ENCODE measurements at regions not wholly inside any gene's neighbourhood (a gene's known extent, or its start where the extent isn't known, plus 50 kb on each side); places are given as distances from the start of the nearest gene placed in this dataset.

DNA sequence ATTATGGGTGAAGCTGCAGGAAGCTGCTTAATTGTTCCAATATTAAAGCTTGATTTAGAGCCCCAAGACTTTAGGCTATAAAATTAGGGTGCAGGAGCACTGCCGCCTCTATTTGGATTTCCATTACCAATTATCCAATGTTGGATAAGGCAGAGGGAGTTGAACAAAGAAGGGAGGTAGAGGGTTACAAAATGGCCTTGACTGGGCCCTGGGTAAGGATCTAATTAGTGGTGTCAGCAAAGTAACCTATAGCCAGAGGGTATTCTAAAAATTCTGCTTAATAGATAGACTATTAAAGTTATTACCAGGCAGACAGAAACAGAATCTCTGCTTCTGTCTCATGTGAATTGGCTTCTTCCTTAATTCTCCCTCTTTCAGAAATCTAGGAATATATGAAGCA, 50.3 kb upstream of the DPPA4 start (continued):
- TF ChIP-seq, protein P1, sequence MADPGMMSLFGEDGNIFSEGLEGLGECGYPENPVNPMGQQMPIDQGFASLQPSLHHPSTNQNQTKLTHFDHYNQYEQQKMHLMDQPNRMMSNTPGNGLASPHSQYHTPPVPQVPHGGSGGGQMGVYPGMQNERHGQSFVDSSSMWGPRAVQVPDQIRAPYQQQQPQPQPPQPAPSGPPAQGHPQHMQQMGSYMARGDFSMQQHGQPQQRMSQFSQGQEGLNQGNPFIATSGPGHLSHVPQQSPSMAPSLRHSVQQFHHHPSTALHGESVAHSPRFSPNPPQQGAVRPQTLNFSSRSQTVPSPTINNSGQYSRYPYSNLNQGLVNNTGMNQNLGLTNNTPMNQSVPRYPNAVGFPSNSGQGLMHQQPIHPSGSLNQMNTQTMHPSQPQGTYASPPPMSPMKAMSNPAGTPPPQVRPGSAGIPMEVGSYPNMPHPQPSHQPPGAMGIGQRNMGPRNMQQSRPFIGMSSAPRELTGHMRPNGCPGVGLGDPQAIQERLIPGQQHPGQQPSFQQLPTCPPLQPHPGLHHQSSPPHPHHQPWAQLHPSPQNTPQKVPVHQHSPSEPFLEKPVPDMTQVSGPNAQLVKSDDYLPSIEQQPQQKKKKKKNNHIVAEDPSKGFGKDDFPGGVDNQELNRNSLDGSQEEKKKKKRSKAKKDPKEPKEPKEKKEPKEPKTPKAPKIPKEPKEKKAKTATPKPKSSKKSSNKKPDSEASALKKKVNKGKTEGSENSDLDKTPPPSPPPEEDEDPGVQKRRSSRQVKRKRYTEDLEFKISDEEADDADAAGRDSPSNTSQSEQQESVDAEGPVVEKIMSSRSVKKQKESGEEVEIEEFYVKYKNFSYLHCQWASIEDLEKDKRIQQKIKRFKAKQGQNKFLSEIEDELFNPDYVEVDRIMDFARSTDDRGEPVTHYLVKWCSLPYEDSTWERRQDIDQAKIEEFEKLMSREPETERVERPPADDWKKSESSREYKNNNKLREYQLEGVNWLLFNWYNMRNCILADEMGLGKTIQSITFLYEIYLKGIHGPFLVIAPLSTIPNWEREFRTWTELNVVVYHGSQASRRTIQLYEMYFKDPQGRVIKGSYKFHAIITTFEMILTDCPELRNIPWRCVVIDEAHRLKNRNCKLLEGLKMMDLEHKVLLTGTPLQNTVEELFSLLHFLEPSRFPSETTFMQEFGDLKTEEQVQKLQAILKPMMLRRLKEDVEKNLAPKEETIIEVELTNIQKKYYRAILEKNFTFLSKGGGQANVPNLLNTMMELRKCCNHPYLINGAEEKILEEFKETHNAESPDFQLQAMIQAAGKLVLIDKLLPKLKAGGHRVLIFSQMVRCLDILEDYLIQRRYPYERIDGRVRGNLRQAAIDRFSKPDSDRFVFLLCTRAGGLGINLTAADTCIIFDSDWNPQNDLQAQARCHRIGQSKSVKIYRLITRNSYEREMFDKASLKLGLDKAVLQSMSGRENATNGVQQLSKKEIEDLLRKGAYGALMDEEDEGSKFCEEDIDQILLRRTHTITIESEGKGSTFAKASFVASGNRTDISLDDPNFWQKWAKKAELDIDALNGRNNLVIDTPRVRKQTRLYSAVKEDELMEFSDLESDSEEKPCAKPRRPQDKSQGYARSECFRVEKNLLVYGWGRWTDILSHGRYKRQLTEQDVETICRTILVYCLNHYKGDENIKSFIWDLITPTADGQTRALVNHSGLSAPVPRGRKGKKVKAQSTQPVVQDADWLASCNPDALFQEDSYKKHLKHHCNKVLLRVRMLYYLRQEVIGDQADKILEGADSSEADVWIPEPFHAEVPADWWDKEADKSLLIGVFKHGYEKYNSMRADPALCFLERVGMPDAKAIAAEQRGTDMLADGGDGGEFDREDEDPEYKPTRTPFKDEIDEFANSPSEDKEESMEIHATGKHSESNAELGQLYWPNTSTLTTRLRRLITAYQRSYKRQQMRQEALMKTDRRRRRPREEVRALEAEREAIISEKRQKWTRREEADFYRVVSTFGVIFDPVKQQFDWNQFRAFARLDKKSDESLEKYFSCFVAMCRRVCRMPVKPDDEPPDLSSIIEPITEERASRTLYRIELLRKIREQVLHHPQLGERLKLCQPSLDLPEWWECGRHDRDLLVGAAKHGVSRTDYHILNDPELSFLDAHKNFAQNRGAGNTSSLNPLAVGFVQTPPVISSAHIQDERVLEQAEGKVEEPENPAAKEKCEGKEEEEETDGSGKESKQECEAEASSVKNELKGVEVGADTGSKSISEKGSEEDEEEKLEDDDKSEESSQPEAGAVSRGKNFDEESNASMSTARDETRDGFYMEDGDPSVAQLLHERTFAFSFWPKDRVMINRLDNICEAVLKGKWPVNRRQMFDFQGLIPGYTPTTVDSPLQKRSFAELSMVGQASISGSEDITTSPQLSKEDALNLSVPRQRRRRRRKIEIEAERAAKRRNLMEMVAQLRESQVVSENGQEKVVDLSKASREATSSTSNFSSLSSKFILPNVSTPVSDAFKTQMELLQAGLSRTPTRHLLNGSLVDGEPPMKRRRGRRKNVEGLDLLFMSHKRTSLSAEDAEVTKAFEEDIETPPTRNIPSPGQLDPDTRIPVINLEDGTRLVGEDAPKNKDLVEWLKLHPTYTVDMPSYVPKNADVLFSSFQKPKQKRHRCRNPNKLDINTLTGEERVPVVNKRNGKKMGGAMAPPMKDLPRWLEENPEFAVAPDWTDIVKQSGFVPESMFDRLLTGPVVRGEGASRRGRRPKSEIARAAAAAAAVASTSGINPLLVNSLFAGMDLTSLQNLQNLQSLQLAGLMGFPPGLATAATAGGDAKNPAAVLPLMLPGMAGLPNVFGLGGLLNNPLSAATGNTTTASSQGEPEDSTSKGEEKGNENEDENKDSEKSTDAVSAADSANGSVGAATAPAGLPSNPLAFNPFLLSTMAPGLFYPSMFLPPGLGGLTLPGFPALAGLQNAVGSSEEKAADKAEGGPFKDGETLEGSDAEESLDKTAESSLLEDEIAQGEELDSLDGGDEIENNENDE (IDR thresholded peaks at IDR 0.05; ENCODE audit: insufficient replicate concordance, low read length): no peak
- TF ChIP-seq NANOG (IDR thresholded peaks at IDR 0.05; ENCODE audit: insufficient read depth, low read depth, low read length, poor library complexity, severe bottlenecking) (no peak), HDAC2 (IDR thresholded peaks at IDR 0.05; ENCODE audit: borderline replicate concordance in 1 of 2, low read depth in 2 of 2, low read length in 2 of 2) (no peak), BRCA1 (IDR thresholded peaks at IDR 0.05; ENCODE audit: low read depth, low read length) (no peak), ASH2L (IDR thresholded peaks at IDR 0.05; ENCODE audit: low read length) (no peak), TBP (IDR thresholded peaks at IDR 0.05; ENCODE audit: low read depth, low read length) (no peak), CBX5 (IDR thresholded peaks at IDR 0.05; ENCODE audit: low read depth, low read length) (no peak), KDM1A (IDR thresholded peaks at IDR 0.05; ENCODE audit: borderline replicate concordance, low read length) (no peak), RAD21 (IDR thresholded peaks at IDR 0.05 in 1 of 2, conservative IDR thresholded peaks at IDR 0.05 in 1 of 2; ENCODE audit: low read depth in 2 of 2, low read length in 2 of 2) (no peak), RXRA (IDR thresholded peaks at IDR 0.05; ENCODE audit: insufficient read depth, low read depth, low read length) (no peak), CHD1 (IDR thresholded peaks at IDR 0.05; ENCODE audit: low read depth, low read length) (no peak)
- TF ChIP-seq, protein P2, sequence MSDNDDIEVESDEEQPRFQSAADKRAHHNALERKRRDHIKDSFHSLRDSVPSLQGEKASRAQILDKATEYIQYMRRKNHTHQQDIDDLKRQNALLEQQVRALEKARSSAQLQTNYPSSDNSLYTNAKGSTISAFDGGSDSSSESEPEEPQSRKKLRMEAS (IDR thresholded peaks at IDR 0.05): no peak

All from H1 (cell line).